ENCODE measurements at regions not wholly inside any gene's neighbourhood (a gene's known extent, or its start where the extent isn't known, plus 50 kb on each side); places are given as distances from the start of the nearest gene placed in this dataset.

GRCh38 chr1:181181792-181182585, 93.5 kb downstream of the IER5 start:
- TF ChIP-seq CTCF (IDR thresholded peaks at IDR 0.05) (no peak), POLR2A (IDR thresholded peaks at IDR 0.05) (no peak)
